ENCODE measurements at regions not wholly inside any gene's neighbourhood (a gene's known extent, or its start where the extent isn't known, plus 50 kb on each side); places are given as distances from the start of the nearest gene placed in this dataset.

DNA sequence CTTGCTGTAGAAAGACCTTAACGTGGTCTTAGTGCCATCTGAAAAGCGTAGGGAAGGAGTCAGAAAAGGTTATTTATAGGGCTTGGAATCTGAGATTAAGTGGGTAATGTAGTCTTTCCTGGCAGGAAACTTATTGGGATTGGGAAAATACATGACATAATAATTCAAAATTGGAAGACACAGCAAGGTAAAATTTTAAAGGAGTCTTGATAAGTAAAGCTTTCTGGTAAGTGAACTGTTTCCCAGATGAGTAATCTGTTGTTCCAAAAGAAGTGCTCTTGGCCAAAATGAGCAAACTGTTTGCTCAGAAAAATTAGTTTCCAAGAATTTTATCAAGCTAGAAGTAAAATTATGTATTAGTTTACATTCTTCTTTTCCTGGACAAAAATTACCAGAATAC is 149.3 kb upstream of the TMTC2 start:
- WGBS, 5 donors, result 68 to 81% (median 70%) methylated on average over 2 of the region's 2 CpGs
- Histone ChIP-seq H3K27ac (no peak overlapping the region), H3K9me3 (peaks cover 0 to 20% (median 13%) of the 10 kb centered on the region in 8 donors), H3K4me1 (no peaks in the 10 kb centered on the region), H3K36me3 (no peaks in the 10 kb centered on the region), H3K4me3 (no peak overlapping the region), H3K27me3 (replicated peaks in 1 of 7) (no peaks in the 10 kb centered on the region)
- DNase-seq, result no peak
- no peak for TF ChIP-seq POLR2A (IDR thresholded peaks at IDR 0.05)
- TF ChIP-seq, protein P1, sequence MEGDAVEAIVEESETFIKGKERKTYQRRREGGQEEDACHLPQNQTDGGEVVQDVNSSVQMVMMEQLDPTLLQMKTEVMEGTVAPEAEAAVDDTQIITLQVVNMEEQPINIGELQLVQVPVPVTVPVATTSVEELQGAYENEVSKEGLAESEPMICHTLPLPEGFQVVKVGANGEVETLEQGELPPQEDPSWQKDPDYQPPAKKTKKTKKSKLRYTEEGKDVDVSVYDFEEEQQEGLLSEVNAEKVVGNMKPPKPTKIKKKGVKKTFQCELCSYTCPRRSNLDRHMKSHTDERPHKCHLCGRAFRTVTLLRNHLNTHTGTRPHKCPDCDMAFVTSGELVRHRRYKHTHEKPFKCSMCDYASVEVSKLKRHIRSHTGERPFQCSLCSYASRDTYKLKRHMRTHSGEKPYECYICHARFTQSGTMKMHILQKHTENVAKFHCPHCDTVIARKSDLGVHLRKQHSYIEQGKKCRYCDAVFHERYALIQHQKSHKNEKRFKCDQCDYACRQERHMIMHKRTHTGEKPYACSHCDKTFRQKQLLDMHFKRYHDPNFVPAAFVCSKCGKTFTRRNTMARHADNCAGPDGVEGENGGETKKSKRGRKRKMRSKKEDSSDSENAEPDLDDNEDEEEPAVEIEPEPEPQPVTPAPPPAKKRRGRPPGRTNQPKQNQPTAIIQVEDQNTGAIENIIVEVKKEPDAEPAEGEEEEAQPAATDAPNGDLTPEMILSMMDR (IDR thresholded peaks at IDR 0.05 in 8 of 11, conservative IDR thresholded peaks at IDR 0.05 in 3 of 11), result no peak
- no peak for TF ChIP-seq POLR2AphosphoS5 (IDR thresholded peaks at IDR 0.05)
- intact Hi-C loops (cut with DNase I; ENCODE audit: low total_unique reads), result no loop called here

DNA sequence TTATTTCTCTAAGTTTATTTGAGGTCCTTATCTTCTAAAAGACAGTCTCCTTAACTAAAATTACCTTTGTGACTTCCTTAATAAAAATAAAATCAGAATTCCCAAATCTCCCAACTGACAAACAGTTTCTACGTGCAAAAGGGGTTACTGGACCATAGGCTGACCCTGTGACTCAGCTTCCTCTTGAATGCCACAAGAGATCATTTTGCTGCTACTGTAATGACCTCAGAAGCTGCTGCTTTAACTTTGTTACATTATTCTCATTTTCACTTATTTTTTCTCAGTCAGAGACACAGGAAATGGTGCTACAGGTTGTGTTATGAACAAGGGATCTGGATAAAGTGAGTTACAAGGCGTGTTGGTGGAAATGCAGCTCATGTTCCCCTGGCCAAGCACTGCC is 132.2 kb upstream of the TMTC2 start:
- intact Hi-C loops (cut with DNase I; ENCODE audit: low total_unique reads), result no loop called here
- no peak for DNase-seq
- Histone ChIP-seq H3K36me3 (no peaks in the 10 kb centered on the region), H3K27me3 (replicated peaks in 1 of 7) (no peaks in the 10 kb centered on the region), H3K27ac (no peak overlapping the region), H3K4me3 (no peak overlapping the region), H3K4me1 (no peaks in the 10 kb centered on the region), H3K9me3 (peaks cover 0 to 42% (median 28%) of the 10 kb centered on the region in 8 donors)
- TF ChIP-seq POLR2A (IDR thresholded peaks at IDR 0.05) (no peak), POLR2AphosphoS5 (IDR thresholded peaks at IDR 0.05) (no peak)
- TF ChIP-seq, protein P1 (IDR thresholded peaks at IDR 0.05 in 8 of 11, conservative IDR thresholded peaks at IDR 0.05 in 3 of 11), result no peak
- 40 to 49% (median 45%) methylated on average over 2 of the region's 2 CpGs for WGBS, 5 donors

DNA sequence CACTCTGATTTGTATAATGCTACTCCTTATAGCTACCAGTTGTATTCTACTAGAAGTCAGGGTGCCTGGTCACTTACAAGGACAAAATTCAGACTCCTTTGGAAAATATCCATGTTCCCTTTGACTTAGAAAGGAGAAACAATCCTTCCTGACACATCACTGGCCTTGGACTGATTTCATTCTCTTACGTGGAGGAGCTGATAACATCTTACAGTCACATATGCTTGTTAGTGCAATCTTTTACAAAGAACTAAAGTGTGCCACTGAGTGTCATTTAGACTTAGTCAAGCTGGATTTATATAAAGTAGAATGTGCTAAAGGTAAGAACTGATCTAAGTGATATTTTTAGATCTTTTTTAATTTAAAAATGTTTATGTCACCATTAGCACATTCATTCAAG is 131.0 kb upstream of the TMTC2 start:
- H3K27me3 ChIP-seq (replicated peaks in 1 of 7), result no peaks in the 10 kb centered on the region
- H3K9me3 ChIP-seq, result peaks cover 0 to 31% (median 18%) of the 10 kb centered on the region in 8 donors
- no peak overlapping the region for H3K27ac ChIP-seq
- TF ChIP-seq, protein P1 (IDR thresholded peaks at IDR 0.05 in 8 of 11, conservative IDR thresholded peaks at IDR 0.05 in 3 of 11), result no peak
- TF ChIP-seq POLR2AphosphoS5 (IDR thresholded peaks at IDR 0.05) (no peak), POLR2A (IDR thresholded peaks at IDR 0.05) (no peak)
- no peaks in the 10 kb centered on the region for H3K4me1 ChIP-seq
- 6 to 35% (median 23%) methylated on average over 1 of the region's 1 CpG for WGBS, 5 donors
- no peak overlapping the region for H3K4me3 ChIP-seq
- DNase-seq, result no peak
- intact Hi-C loops (cut with DNase I; ENCODE audit: low total_unique reads), result no loop called here
- H3K36me3 ChIP-seq, result no peaks in the 10 kb centered on the region

DNA sequence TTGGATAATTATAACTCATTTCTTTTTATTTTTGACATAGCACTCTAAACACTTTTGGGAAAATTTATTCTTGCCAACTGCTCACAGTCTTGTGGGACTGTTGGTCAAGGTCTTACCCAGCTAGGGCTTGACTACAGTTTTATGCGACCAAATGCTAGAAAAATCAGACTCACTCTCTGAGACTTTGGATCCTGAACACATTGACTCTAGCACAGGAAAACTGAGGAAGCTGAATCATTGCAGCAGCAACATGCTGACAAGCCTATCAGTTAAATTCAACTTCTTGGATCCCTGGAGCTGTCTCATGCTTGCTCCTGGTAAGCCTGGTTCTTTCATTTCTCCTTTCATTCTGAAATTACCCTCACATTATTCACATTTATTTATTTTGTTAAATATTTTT is 120.7 kb upstream of the TMTC2 start:
- intact Hi-C loops (cut with DNase I; ENCODE audit: low total_unique reads), result no loop called here
- H3K27me3 ChIP-seq (replicated peaks in 1 of 7), result no peaks in the 10 kb centered on the region
- no peaks in the 10 kb centered on the region for H3K36me3 ChIP-seq
- DNase-seq, result no peak
- H3K4me3 ChIP-seq, result no peak overlapping the region
- H3K27ac ChIP-seq, result no peak overlapping the region
- H3K9me3 ChIP-seq, result no peaks in the 10 kb centered on the region
- no peaks in the 10 kb centered on the region for H3K4me1 ChIP-seq
- 35 to 96% (median 88%) methylated on average over 1 of the region's 1 CpG for WGBS, 5 donors
- TF ChIP-seq POLR2A (IDR thresholded peaks at IDR 0.05), result no peak
- TF ChIP-seq POLR2AphosphoS5 (IDR thresholded peaks at IDR 0.05), result no peak
- TF ChIP-seq, protein P1 (IDR thresholded peaks at IDR 0.05 in 8 of 11, conservative IDR thresholded peaks at IDR 0.05 in 3 of 11), result no peak
